H1 (cell line): ENCODE measurements at regions not wholly inside any gene's neighbourhood (a gene's known extent, or its start where the extent isn't known, plus 50 kb on each side); places are given as distances from the start of the nearest gene placed in this dataset.

Experiments
- ASH2L ChIP-seq: fragments of 200-600, 300-600 bp; sonication (generic); IDR thresholded peaks from one replicate; pipeline ENCODE4 v1.7.1; 2017; ENCODE audit warnings: low read length
- BCL11A ChIP-seq, 2 experiments: IDR thresholded peaks; one replicate each; pipeline ENCODE4 v1.6.1; 2011; ENCODE audit warnings: low read depth in 2 of 2, low read length in 2 of 2, mild to moderate bottlenecking in 2 of 2
- CHD7 ChIP-seq: fragments of 300-600 bp; sonication (generic); IDR thresholded peaks from 2 replicates; pipeline ENCODE4 v1.7.1; 2012; ENCODE audit warnings: low read length, moderate library complexity, mild to moderate bottlenecking, inconsistent platforms; ENCODE audit not compliant: insufficient replicate concordance
- NRF1 ChIP-seq: IDR thresholded peaks from 2 replicates; pipeline ENCODE4 v1.6.1; 2011; ENCODE audit warnings: mild to moderate bottlenecking, low read depth, low read length, improper control_type of control experiment
- POU5F1 ChIP-seq: IDR thresholded peaks from 2 replicates; pipeline ENCODE4 v1.6.1; 2011; ENCODE audit warnings: low read depth, mild to moderate bottlenecking, low read length, moderate library complexity
- RFX5 ChIP-seq: IDR thresholded peaks from 2 replicates; pipeline ENCODE4 v1.6.1; 2011; ENCODE audit warnings: low read depth, low read length, improper control_type of control experiment, borderline replicate concordance
- RXRA ChIP-seq: IDR thresholded peaks from 2 replicates; pipeline ENCODE4 v1.6.1; 2011; ENCODE audit warnings: low read depth, mild to moderate bottlenecking, low read length, moderate library complexity; ENCODE audit not compliant: insufficient read depth
- SIN3A ChIP-seq, 2 experiments: IDR thresholded peaks in 1 of 2; conservative IDR thresholded peaks in 1 of 2; 2 replicates each; pipeline ENCODE4 v1.6.1; 2011 to 2012; ENCODE audit warnings: low read length in 2 of 2, improper control_type of control experiment in 1 of 2, low read depth in 1 of 2, mild to moderate bottlenecking in 1 of 2
- YY1 ChIP-seq: IDR thresholded peaks from 2 replicates; pipeline ENCODE4 v1.6.1; 2011; ENCODE audit warnings: low read depth, mild to moderate bottlenecking, low read length
- TF ChIP-seq, protein P1 (sequence below), 3 experiments: IDR thresholded peaks; 1 replicate in 2 of 3; 2 replicates in 1 of 3; pipeline versions ENCODE4 v1.5.1 to v1.6.1; 2011; ENCODE audit warnings: low read length in 3 of 3, mild to moderate bottlenecking in 3 of 3, inconsistent platforms in 2 of 3, low read depth in 1 of 3, moderate library complexity in 1 of 3; ENCODE audit not compliant: insufficient read depth in 1 of 3; ENCODE audit errors: control extremely low read depth in 1 of 3

- no peak for TF ChIP-seq CHD7
- TF ChIP-seq, protein P1, sequence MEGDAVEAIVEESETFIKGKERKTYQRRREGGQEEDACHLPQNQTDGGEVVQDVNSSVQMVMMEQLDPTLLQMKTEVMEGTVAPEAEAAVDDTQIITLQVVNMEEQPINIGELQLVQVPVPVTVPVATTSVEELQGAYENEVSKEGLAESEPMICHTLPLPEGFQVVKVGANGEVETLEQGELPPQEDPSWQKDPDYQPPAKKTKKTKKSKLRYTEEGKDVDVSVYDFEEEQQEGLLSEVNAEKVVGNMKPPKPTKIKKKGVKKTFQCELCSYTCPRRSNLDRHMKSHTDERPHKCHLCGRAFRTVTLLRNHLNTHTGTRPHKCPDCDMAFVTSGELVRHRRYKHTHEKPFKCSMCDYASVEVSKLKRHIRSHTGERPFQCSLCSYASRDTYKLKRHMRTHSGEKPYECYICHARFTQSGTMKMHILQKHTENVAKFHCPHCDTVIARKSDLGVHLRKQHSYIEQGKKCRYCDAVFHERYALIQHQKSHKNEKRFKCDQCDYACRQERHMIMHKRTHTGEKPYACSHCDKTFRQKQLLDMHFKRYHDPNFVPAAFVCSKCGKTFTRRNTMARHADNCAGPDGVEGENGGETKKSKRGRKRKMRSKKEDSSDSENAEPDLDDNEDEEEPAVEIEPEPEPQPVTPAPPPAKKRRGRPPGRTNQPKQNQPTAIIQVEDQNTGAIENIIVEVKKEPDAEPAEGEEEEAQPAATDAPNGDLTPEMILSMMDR (IDR thresholded peaks at IDR 0.05; ENCODE audit: control extremely low read depth in 1 of 3, insufficient read depth in 1 of 3, low read depth in 1 of 3, low read length in 3 of 3) = no peak
- no peak for TF ChIP-seq RFX5
- no peak for TF ChIP-seq RXRA
- TF ChIP-seq BCL11A (IDR thresholded peaks at IDR 0.05; ENCODE audit: low read depth in 2 of 2, low read length in 2 of 2) = no peak
- TF ChIP-seq POU5F1 = no peak
- TF ChIP-seq ASH2L = no peak
- no peak for TF ChIP-seq SIN3A (conservative IDR thresholded peaks at IDR 0.05 in 1 of 2, IDR thresholded peaks at IDR 0.05 in 1 of 2; ENCODE audit: low read depth in 1 of 2, low read length in 2 of 2)
- TF ChIP-seq YY1 = no peak
- TF ChIP-seq NRF1 = no peak
These were observed 446.9 kb downstream of the EDEM1 start (continued) for GRCh38 chr3:5634411-5634810.
